ENCODE measurements at regions not wholly inside any gene's neighbourhood (a gene's known extent, or its start where the extent isn't known, plus 50 kb on each side); places are given as distances from the start of the nearest gene placed in this dataset.

GRCh38 chr3:70120357-70120966, 120.9 kb downstream of the SAMMSON start:
- DNase-seq (ENCODE audit: low read depth in 2 of 2), result peak in 1 of 2 donors; percentile 6

GRCh38 chr3:70127192-70127591, 127.7 kb downstream of the SAMMSON start:
- DNase-seq (ENCODE audit: low read depth in 2 of 2), result no peak

GRCh38 chr3:70137366-70137765, 137.8 kb downstream of the SAMMSON start:
- DNase-seq (ENCODE audit: low read depth in 2 of 2), result no peak

GRCh38 chr3:70138606-70139005, 139.1 kb downstream of the SAMMSON start:
- no peak for DNase-seq (ENCODE audit: low read depth in 2 of 2)

Data from stimulated activated CD8-positive, alpha-beta memory T cell treated with anti-CD3 and anti-CD28 coated beads, Interleukin-7, amount 100 ng/mL, for 4 hours (primary cell).